ENCODE measurements at regions not wholly inside any gene's neighbourhood (a gene's known extent, or its start where the extent isn't known, plus 50 kb on each side); places are given as distances from the start of the nearest gene placed in this dataset.

- Histone ChIP-seq H3K4ac (ENCODE audit: low read depth, low read length) (no peak overlapping the region), H2BK15ac (replicated peaks; ENCODE audit: low read depth) (no peak overlapping the region), H2AK5ac (ENCODE audit: low read length) (no peak overlapping the region), H3K4me3 (ENCODE audit: low read length) (no peak overlapping the region), H3K4me2 (ENCODE audit: low read length) (no peak overlapping the region), H3K4me1 (ENCODE audit: control insufficient read depth, low read depth, low read length) (no peaks in the 10 kb centered on the region), H3K18ac (ENCODE audit: low read length) (no peak overlapping the region), H4K8ac (ENCODE audit: low read depth, low read length) (no peak overlapping the region), H3K23ac (ENCODE audit: low read length) (no peak overlapping the region), H2BK120ac (ENCODE audit: low read depth, low read length) (no peak overlapping the region), H3K36me3 (ENCODE audit: control insufficient read depth, insufficient read depth, low read length) (no peaks in the 10 kb centered on the region), H3K56ac (ENCODE audit: low read length) (peak overlapping the region; percentile 44), H3K79me1 (ENCODE audit: low read length) (no peaks in the 10 kb centered on the region), H3K27ac (ENCODE audit: low read depth, low read length) (no peak overlapping the region), H4K5ac (ENCODE audit: low read length) (no peak overlapping the region), H3K9ac (ENCODE audit: low read length) (no peak overlapping the region), H3K27me3 (ENCODE audit: insufficient read depth, low read length, poor library complexity) (no peaks in the 10 kb centered on the region), H3K79me2 (ENCODE audit: control insufficient read depth, insufficient read depth, low read length) (no peaks in the 10 kb centered on the region), H2BK5ac (ENCODE audit: low read length) (no peak overlapping the region)
- WGBS (ENCODE audit: extremely low coverage, insufficient coverage, low lambda C conversion rate): no CpG with 5 or more reads among the region's 4 CpGs
- peak; percentile 46 for DNase-seq
Observed at GRCh38 chr7:50962962-50963374, 180.3 kb upstream of the GRB10 start.

- no peak overlapping the region for H3K23ac ChIP-seq (ENCODE audit: low read length)
- H3K56ac ChIP-seq (ENCODE audit: low read length): no peak overlapping the region
- DNase-seq: no peak
- H3K79me1 ChIP-seq (ENCODE audit: low read length): no peaks in the 10 kb centered on the region
- no peak overlapping the region for H3K4ac ChIP-seq (ENCODE audit: low read depth, low read length)
- H2AK5ac ChIP-seq (ENCODE audit: low read length): peak overlapping the region; percentile 9
- no peak overlapping the region for H2BK120ac ChIP-seq (ENCODE audit: low read depth, low read length)
- no peak overlapping the region for H4K8ac ChIP-seq (ENCODE audit: low read depth, low read length)
- no peak overlapping the region for H4K5ac ChIP-seq (ENCODE audit: low read length)
- no peaks in the 10 kb centered on the region for H3K79me2 ChIP-seq (ENCODE audit: control insufficient read depth, insufficient read depth, low read length)
- H2BK15ac ChIP-seq (replicated peaks; ENCODE audit: low read depth): no peak overlapping the region
- H3K27ac ChIP-seq (ENCODE audit: low read depth, low read length): no peak overlapping the region
- no CpG with 5 or more reads among the region's 10 CpGs for WGBS (ENCODE audit: extremely low coverage, insufficient coverage, low lambda C conversion rate)
- no peaks in the 10 kb centered on the region for H3K4me1 ChIP-seq (ENCODE audit: control insufficient read depth, low read depth, low read length)
- H2BK5ac ChIP-seq (ENCODE audit: low read length): no peak overlapping the region
- no peak overlapping the region for H3K9ac ChIP-seq (ENCODE audit: low read length)
- H3K18ac ChIP-seq (ENCODE audit: low read length): no peak overlapping the region
- H3K4me3 ChIP-seq (ENCODE audit: low read length): no peak overlapping the region
- H3K4me2 ChIP-seq (ENCODE audit: low read length): no peak overlapping the region
- no peaks in the 10 kb centered on the region for H3K27me3 ChIP-seq (ENCODE audit: insufficient read depth, low read length, poor library complexity)
- no peaks in the 10 kb centered on the region for H3K36me3 ChIP-seq (ENCODE audit: control insufficient read depth, insufficient read depth, low read length)
Observed at GRCh38 chr7:50962281-50962883, 179.7 kb upstream of the GRB10 start.

GRCh38 chr7:50960621-50961310 is 178.1 kb upstream of the GRB10 start:
- H3K18ac ChIP-seq (ENCODE audit: low read length): no peak overlapping the region
- H3K79me1 ChIP-seq (ENCODE audit: low read length): no peaks in the 10 kb centered on the region
- H3K9ac ChIP-seq (ENCODE audit: low read length): no peak overlapping the region
- peaks cover 2% of the 10 kb centered on the region for H3K4me1 ChIP-seq (ENCODE audit: control insufficient read depth, low read depth, low read length)
- H2BK5ac ChIP-seq (ENCODE audit: low read length): no peak overlapping the region
- H3K79me2 ChIP-seq (ENCODE audit: control insufficient read depth, insufficient read depth, low read length): no peaks in the 10 kb centered on the region
- no peak overlapping the region for H2BK120ac ChIP-seq (ENCODE audit: low read depth, low read length)
- no peak overlapping the region for H3K4ac ChIP-seq (ENCODE audit: low read depth, low read length)
- no peak overlapping the region for H3K4me2 ChIP-seq (ENCODE audit: low read length)
- H4K8ac ChIP-seq (ENCODE audit: low read depth, low read length): no peak overlapping the region
- no peak overlapping the region for H2AK5ac ChIP-seq (ENCODE audit: low read length)
- no peak overlapping the region for H2BK15ac ChIP-seq (replicated peaks; ENCODE audit: low read depth)
- H3K23ac ChIP-seq (ENCODE audit: low read length): no peak overlapping the region
- DNase-seq: no peak
- no peaks in the 10 kb centered on the region for H3K36me3 ChIP-seq (ENCODE audit: control insufficient read depth, insufficient read depth, low read length)
- no peaks in the 10 kb centered on the region for H3K27me3 ChIP-seq (ENCODE audit: insufficient read depth, low read length, poor library complexity)
- H4K5ac ChIP-seq (ENCODE audit: low read length): no peak overlapping the region
- no peak overlapping the region for H3K56ac ChIP-seq (ENCODE audit: low read length)
- no peak overlapping the region for H3K4me3 ChIP-seq (ENCODE audit: low read length)
- WGBS (ENCODE audit: extremely low coverage, insufficient coverage, low lambda C conversion rate): no CpG with 5 or more reads among the region's 14 CpGs
- H3K27ac ChIP-seq (ENCODE audit: low read depth, low read length): no peak overlapping the region

DNA sequence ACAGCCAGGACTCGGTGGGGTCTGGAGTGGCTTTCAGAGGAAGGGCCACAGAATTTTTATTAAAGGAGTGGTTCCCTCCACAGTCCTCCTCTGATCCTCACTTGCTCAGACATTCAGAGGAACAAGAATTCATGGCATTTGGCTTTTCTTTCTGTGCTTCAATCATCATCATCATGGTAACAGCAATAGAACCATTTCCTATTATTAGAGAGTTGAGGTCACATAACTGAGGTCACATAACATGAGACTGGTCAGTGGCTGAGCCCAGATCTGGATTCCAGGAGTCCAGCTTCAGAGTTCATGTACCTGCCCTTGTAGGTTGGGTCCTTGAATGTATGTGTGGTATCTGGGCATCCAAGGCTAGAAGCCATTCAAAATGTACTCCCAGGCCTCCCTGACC is 177.3 kb upstream of the GRB10 start:
- no peak overlapping the region for H3K18ac ChIP-seq (ENCODE audit: low read length)
- H2BK15ac ChIP-seq (replicated peaks; ENCODE audit: low read depth): no peak overlapping the region
- H3K4me1 ChIP-seq (ENCODE audit: control insufficient read depth, low read depth, low read length): peaks cover 2% of the 10 kb centered on the region
- H3K23ac ChIP-seq (ENCODE audit: low read length): no peak overlapping the region
- no CpG with 5 or more reads among the region's 1 CpG for WGBS (ENCODE audit: extremely low coverage, insufficient coverage, low lambda C conversion rate)
- no peak overlapping the region for H3K56ac ChIP-seq (ENCODE audit: low read length)
- H2BK120ac ChIP-seq (ENCODE audit: low read depth, low read length): no peak overlapping the region
- no peak overlapping the region for H3K4me3 ChIP-seq (ENCODE audit: low read length)
- no peaks in the 10 kb centered on the region for H3K27me3 ChIP-seq (ENCODE audit: insufficient read depth, low read length, poor library complexity)
- no peak overlapping the region for H2AK5ac ChIP-seq (ENCODE audit: low read length)
- H3K27ac ChIP-seq (ENCODE audit: low read depth, low read length): no peak overlapping the region
- DNase-seq: no peak
- no peak overlapping the region for H4K5ac ChIP-seq (ENCODE audit: low read length)
- no peak overlapping the region for H4K8ac ChIP-seq (ENCODE audit: low read depth, low read length)
- no peaks in the 10 kb centered on the region for H3K79me2 ChIP-seq (ENCODE audit: control insufficient read depth, insufficient read depth, low read length)
- no peak overlapping the region for H3K4ac ChIP-seq (ENCODE audit: low read depth, low read length)
- H3K9ac ChIP-seq (ENCODE audit: low read length): no peak overlapping the region
- H3K36me3 ChIP-seq (ENCODE audit: control insufficient read depth, insufficient read depth, low read length): no peaks in the 10 kb centered on the region
- no peak overlapping the region for H3K4me2 ChIP-seq (ENCODE audit: low read length)
- no peaks in the 10 kb centered on the region for H3K79me1 ChIP-seq (ENCODE audit: low read length)
- no peak overlapping the region for H2BK5ac ChIP-seq (ENCODE audit: low read length)

DNA sequence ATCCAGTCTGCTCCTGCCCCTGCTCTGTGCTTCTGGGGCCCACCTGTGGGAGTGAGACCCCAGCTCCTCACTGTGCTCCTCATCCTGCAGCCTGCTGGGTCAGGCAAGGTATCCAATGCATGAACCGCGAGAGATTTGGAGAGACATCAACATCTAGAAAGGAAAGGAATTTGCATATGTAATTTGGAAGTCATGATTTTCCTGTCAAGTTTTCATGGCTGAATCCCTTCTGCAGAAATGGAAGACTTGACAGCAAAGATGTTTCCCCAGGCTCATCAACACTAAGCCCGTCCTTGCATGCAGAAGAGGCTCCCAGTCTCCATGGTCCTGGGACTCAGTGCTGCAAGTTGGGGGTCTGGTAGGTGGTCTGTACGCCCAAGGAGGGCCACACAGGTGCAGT is 176.9 kb upstream of the GRB10 start:
- H3K9ac ChIP-seq (ENCODE audit: low read length): no peak overlapping the region
- no peak for DNase-seq
- H3K79me2 ChIP-seq (ENCODE audit: control insufficient read depth, insufficient read depth, low read length): no peaks in the 10 kb centered on the region
- H3K4ac ChIP-seq (ENCODE audit: low read depth, low read length): no peak overlapping the region
- no peak overlapping the region for H2BK5ac ChIP-seq (ENCODE audit: low read length)
- no peak overlapping the region for H3K23ac ChIP-seq (ENCODE audit: low read length)
- no peak overlapping the region for H3K56ac ChIP-seq (ENCODE audit: low read length)
- H4K5ac ChIP-seq (ENCODE audit: low read length): no peak overlapping the region
- peaks cover 2% of the 10 kb centered on the region for H3K4me1 ChIP-seq (ENCODE audit: control insufficient read depth, low read depth, low read length)
- H4K8ac ChIP-seq (ENCODE audit: low read depth, low read length): no peak overlapping the region
- H3K27ac ChIP-seq (ENCODE audit: low read depth, low read length): no peak overlapping the region
- WGBS (ENCODE audit: extremely low coverage, insufficient coverage, low lambda C conversion rate): no CpG with 5 or more reads among the region's 4 CpGs
- no peak overlapping the region for H2BK15ac ChIP-seq (replicated peaks; ENCODE audit: low read depth)
- H3K79me1 ChIP-seq (ENCODE audit: low read length): no peaks in the 10 kb centered on the region
- H3K4me2 ChIP-seq (ENCODE audit: low read length): no peak overlapping the region
- H3K18ac ChIP-seq (ENCODE audit: low read length): no peak overlapping the region
- no peak overlapping the region for H3K4me3 ChIP-seq (ENCODE audit: low read length)
- no peak overlapping the region for H2BK120ac ChIP-seq (ENCODE audit: low read depth, low read length)
- no peaks in the 10 kb centered on the region for H3K36me3 ChIP-seq (ENCODE audit: control insufficient read depth, insufficient read depth, low read length)
- H3K27me3 ChIP-seq (ENCODE audit: insufficient read depth, low read length, poor library complexity): no peaks in the 10 kb centered on the region
- H2AK5ac ChIP-seq (ENCODE audit: low read length): no peak overlapping the region

GRCh38 chr7:50957855-50958254 is 175.2 kb upstream of the GRB10 start:
- Histone ChIP-seq H2AK5ac (ENCODE audit: low read length) (no peak overlapping the region), H3K79me2 (ENCODE audit: control insufficient read depth, insufficient read depth, low read length) (no peaks in the 10 kb centered on the region), H2BK5ac (ENCODE audit: low read length) (peak overlapping the region; percentile 86), H3K23ac (ENCODE audit: low read length) (no peak overlapping the region), H2BK120ac (ENCODE audit: low read depth, low read length) (no peak overlapping the region), H3K27me3 (ENCODE audit: insufficient read depth, low read length, poor library complexity) (no peaks in the 10 kb centered on the region), H3K4me1 (ENCODE audit: control insufficient read depth, low read depth, low read length) (peaks cover 2% of the 10 kb centered on the region), H3K27ac (ENCODE audit: low read depth, low read length) (peak overlapping the region; percentile 27), H3K36me3 (ENCODE audit: control insufficient read depth, insufficient read depth, low read length) (no peaks in the 10 kb centered on the region), H3K79me1 (ENCODE audit: low read length) (no peaks in the 10 kb centered on the region), H2BK15ac (replicated peaks; ENCODE audit: low read depth) (no peak overlapping the region), H3K9ac (ENCODE audit: low read length) (no peak overlapping the region), H3K4ac (ENCODE audit: low read depth, low read length) (no peak overlapping the region), H3K4me2 (ENCODE audit: low read length) (no peak overlapping the region), H4K5ac (ENCODE audit: low read length) (no peak overlapping the region), H3K4me3 (ENCODE audit: low read length) (no peak overlapping the region), H3K56ac (ENCODE audit: low read length) (peak overlapping the region; percentile 58), H3K18ac (ENCODE audit: low read length) (peak overlapping the region; percentile 51), H4K8ac (ENCODE audit: low read depth, low read length) (no peak overlapping the region)
- no CpG with 5 or more reads among the region's 3 CpGs for WGBS (ENCODE audit: extremely low coverage, insufficient coverage, low lambda C conversion rate)
- DNase-seq: peak; percentile 18
